ENCODE measurements at regions not wholly inside any gene's neighbourhood (a gene's known extent, or its start where the extent isn't known, plus 50 kb on each side); places are given as distances from the start of the nearest gene placed in this dataset.
"Not testable (repeated sequence)": the region's sequence is repeated elsewhere in the genome, so short reads cannot be mapped to it uniquely, and the experiment has no call there.

GRCh38 chr10:56012101-56012500 is 349.0 kb downstream of the ZWINT start:
- in situ Hi-C loops (cut with HindIII; ENCODE audit: low pct_ligation_motif_present, low pct_unique_long_range_greater_than_20kb, low sequenced_read_pairs) = no loop called here
- DNase-seq = no peak

- DNase-seq = no peak
- in situ Hi-C loops (cut with HindIII; ENCODE audit: low pct_ligation_motif_present, low pct_unique_long_range_greater_than_20kb, low sequenced_read_pairs) = no loop called here
Measured at GRCh38 chr10:56003555-56003954, 357.5 kb downstream of the ZWINT start.

GRCh38 chr10:55989188-55989587 is 371.9 kb downstream of the ZWINT start:
- DNase-seq = no peak
- in situ Hi-C loops (cut with HindIII; ENCODE audit: low pct_ligation_motif_present, low pct_unique_long_range_greater_than_20kb, low sequenced_read_pairs) = no loop called here

GRCh38 chr10:55979203-55979602 is 381.9 kb downstream of the ZWINT start:
- in situ Hi-C loops (cut with HindIII; ENCODE audit: low pct_ligation_motif_present, low pct_unique_long_range_greater_than_20kb, low sequenced_read_pairs) = no loop called here
- no peak for DNase-seq

- in situ Hi-C loops (cut with HindIII; ENCODE audit: low pct_ligation_motif_present, low pct_unique_long_range_greater_than_20kb, low sequenced_read_pairs) = no loop called here
- no peak for DNase-seq
Measured at GRCh38 chr10:55966101-55966500, 395.0 kb downstream of the ZWINT start.

- DNase-seq = no peak
- in situ Hi-C loops (cut with HindIII; ENCODE audit: low pct_ligation_motif_present, low pct_unique_long_range_greater_than_20kb, low sequenced_read_pairs) = no loop called here
Measured at GRCh38 chr10:55943403-55943802, 417.7 kb downstream of the ZWINT start.

GRCh38 chr10:55929291-55929690 is 431.8 kb downstream of the ZWINT start:
- in situ Hi-C loops (cut with HindIII; ENCODE audit: low pct_ligation_motif_present, low pct_unique_long_range_greater_than_20kb, low sequenced_read_pairs) = no loop called here
- DNase-seq = no peak

- in situ Hi-C loops (cut with HindIII; ENCODE audit: low pct_ligation_motif_present, low pct_unique_long_range_greater_than_20kb, low sequenced_read_pairs); DNase-seq: not testable (repeated sequence)
Measured at GRCh38 chr10:55899472-55900147, 461.4 kb downstream of the ZWINT start.

GRCh38 chr10:55897490-55897921 is 463.6 kb downstream of the ZWINT start:
- in situ Hi-C loops (cut with HindIII; ENCODE audit: low pct_ligation_motif_present, low pct_unique_long_range_greater_than_20kb, low sequenced_read_pairs) = no loop called here
- no peak for DNase-seq

- in situ Hi-C loops (cut with HindIII; ENCODE audit: low pct_ligation_motif_present, low pct_unique_long_range_greater_than_20kb, low sequenced_read_pairs) = no loop called here
Measured at GRCh38 chr10:55892276-55892675, 468.8 kb downstream of the ZWINT start.

GRCh38 chr10:55881588-55881987 is 479.5 kb downstream of the ZWINT start:
- no peak for DNase-seq
- in situ Hi-C loops (cut with HindIII; ENCODE audit: low pct_ligation_motif_present, low pct_unique_long_range_greater_than_20kb, low sequenced_read_pairs) = no loop called here

More at GRCh38 chr10:55892276-55892675, 468.8 kb downstream of the ZWINT start:
- no peak for DNase-seq

- DNase-seq = no peak
- in situ Hi-C loops (cut with HindIII; ENCODE audit: low pct_ligation_motif_present, low pct_unique_long_range_greater_than_20kb, low sequenced_read_pairs) = no loop called here
Measured at GRCh38 chr10:55873485-55873884, 487.6 kb downstream of the ZWINT start.

- DNase-seq = no peak
- in situ Hi-C loops (cut with HindIII; ENCODE audit: low pct_ligation_motif_present, low pct_unique_long_range_greater_than_20kb, low sequenced_read_pairs) = no loop called here
Measured at GRCh38 chr10:55870186-55870585, 490.9 kb downstream of the ZWINT start.

- in situ Hi-C loops (cut with HindIII; ENCODE audit: low pct_ligation_motif_present, low pct_unique_long_range_greater_than_20kb, low sequenced_read_pairs) = no loop called here
- no peak for DNase-seq
Measured at GRCh38 chr10:55867848-55868247, 493.2 kb downstream of the ZWINT start.

GRCh38 chr10:55858730-55859129 is 502.3 kb downstream of the ZWINT start:
- in situ Hi-C loops (cut with HindIII; ENCODE audit: low pct_ligation_motif_present, low pct_unique_long_range_greater_than_20kb, low sequenced_read_pairs) = no loop called here
- DNase-seq = no peak

GRCh38 chr10:55852900-55853299 is 508.2 kb downstream of the ZWINT start:
- in situ Hi-C loops (cut with HindIII; ENCODE audit: low pct_ligation_motif_present, low pct_unique_long_range_greater_than_20kb, low sequenced_read_pairs) = no loop called here
- DNase-seq = no peak

- in situ Hi-C loops (cut with HindIII; ENCODE audit: low pct_ligation_motif_present, low pct_unique_long_range_greater_than_20kb, low sequenced_read_pairs) = no loop called here
Measured at GRCh38 chr10:55837273-55837672, 523.8 kb downstream of the ZWINT start.

GRCh38 chr10:55822096-55822495 is 539.0 kb downstream of the ZWINT start:
- DNase-seq = no peak
- in situ Hi-C loops (cut with HindIII; ENCODE audit: low pct_ligation_motif_present, low pct_unique_long_range_greater_than_20kb, low sequenced_read_pairs) = no loop called here

More at GRCh38 chr10:55837273-55837672, 523.8 kb downstream of the ZWINT start:
- no peak for DNase-seq

- in situ Hi-C loops (cut with HindIII; ENCODE audit: low pct_ligation_motif_present, low pct_unique_long_range_greater_than_20kb, low sequenced_read_pairs) = no loop called here
- no peak for DNase-seq
Measured at GRCh38 chr10:55820478-55820877, 540.6 kb downstream of the ZWINT start.

GRCh38 chr10:55820071-55820470 is 541.0 kb downstream of the ZWINT start:
- DNase-seq = no peak
- in situ Hi-C loops (cut with HindIII; ENCODE audit: low pct_ligation_motif_present, low pct_unique_long_range_greater_than_20kb, low sequenced_read_pairs) = no loop called here

Measured in ACHN (cell line).